ENCODE measurements at regions not wholly inside any gene's neighbourhood (a gene's known extent, or its start where the extent isn't known, plus 50 kb on each side); places are given as distances from the start of the nearest gene placed in this dataset.

- no peak overlapping the region for H3K4me3 ChIP-seq (ENCODE audit: control insufficient read depth, low read depth, low read length)
- no peak for DNase-seq (ENCODE audit: low read depth)
- TF ChIP-seq CTCF (conservative IDR thresholded peaks at IDR 0.05; ENCODE audit: control insufficient read depth, insufficient read depth, low read depth, low read length) = no peak
Measured at GRCh38 chr2:60648191-60648590, 94.7 kb upstream of the BCL11A start.

- DNase-seq (ENCODE audit: low read depth) = no peak
- TF ChIP-seq CTCF (conservative IDR thresholded peaks at IDR 0.05; ENCODE audit: control insufficient read depth, insufficient read depth, low read depth, low read length) = no peak
- no peak overlapping the region for H3K4me3 ChIP-seq (ENCODE audit: control insufficient read depth, low read depth, low read length)
Measured at GRCh38 chr2:60649721-60650120, 96.3 kb upstream of the BCL11A start.

GRCh38 chr2:60652832-60653340 lies 99.4 kb upstream of the BCL11A start:
- DNase-seq (ENCODE audit: low read depth) = no peak
- no peak for TF ChIP-seq CTCF (conservative IDR thresholded peaks at IDR 0.05; ENCODE audit: control insufficient read depth, insufficient read depth, low read depth, low read length)
- H3K4me3 ChIP-seq (ENCODE audit: control insufficient read depth, low read depth, low read length) = no peak overlapping the region

GRCh38 chr2:60657673-60658072 lies 98.4 kb upstream of the PAPOLG start:
- DNase-seq (ENCODE audit: low read depth) = no peak
- no peak for TF ChIP-seq CTCF (conservative IDR thresholded peaks at IDR 0.05; ENCODE audit: control insufficient read depth, insufficient read depth, low read depth, low read length)
- no peak overlapping the region for H3K4me3 ChIP-seq (ENCODE audit: control insufficient read depth, low read depth, low read length)

GRCh38 chr2:60659026-60659425 lies 97.0 kb upstream of the PAPOLG start:
- no peak for TF ChIP-seq CTCF (conservative IDR thresholded peaks at IDR 0.05; ENCODE audit: control insufficient read depth, insufficient read depth, low read depth, low read length)
- no peak overlapping the region for H3K4me3 ChIP-seq (ENCODE audit: control insufficient read depth, low read depth, low read length)
- DNase-seq (ENCODE audit: low read depth) = no peak

- H3K4me3 ChIP-seq (ENCODE audit: control insufficient read depth, low read depth, low read length) = no peak overlapping the region
- no peak for TF ChIP-seq CTCF (conservative IDR thresholded peaks at IDR 0.05; ENCODE audit: control insufficient read depth, insufficient read depth, low read depth, low read length)
- no peak for DNase-seq (ENCODE audit: low read depth)
Measured at GRCh38 chr2:60661073-60661738, 94.9 kb upstream of the PAPOLG start.
